ENCODE measurements at regions not wholly inside any gene's neighbourhood (a gene's known extent, or its start where the extent isn't known, plus 50 kb on each side); places are given as distances from the start of the nearest gene placed in this dataset.
"Not testable (repeated sequence)": the region's sequence is repeated elsewhere in the genome, so short reads cannot be mapped to it uniquely, and the experiment has no call there.

DNA sequence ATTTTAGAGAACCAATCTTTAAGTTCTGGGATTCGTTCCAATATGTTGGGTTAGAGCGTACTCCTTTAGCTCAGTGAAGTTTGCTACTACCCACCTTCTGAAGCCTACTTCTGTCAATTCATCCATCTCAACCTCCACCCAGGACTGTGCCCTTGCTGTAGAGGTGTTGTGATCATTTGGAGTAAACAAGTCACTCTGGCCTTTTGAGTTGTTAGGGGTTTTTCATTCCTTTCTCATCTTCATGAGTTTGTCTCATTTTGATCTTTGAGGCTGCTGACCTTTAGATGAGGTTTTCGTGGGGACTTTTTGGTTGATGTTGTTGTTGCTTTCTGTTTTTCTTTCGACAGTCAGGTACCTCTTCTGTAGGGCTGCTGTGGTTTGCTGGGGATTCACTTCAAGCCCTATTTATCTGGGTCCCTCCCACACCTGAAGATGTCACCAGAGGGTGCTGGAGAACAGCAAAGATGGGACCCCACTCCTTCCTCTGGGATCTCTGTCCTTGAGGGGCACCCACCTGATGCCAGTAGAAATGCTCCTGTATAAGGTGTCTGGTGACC, 158.4 kb downstream of the ANKRD36B start:
- DNase-seq (ENCODE audit: low spot score) = not testable (repeated sequence)

DNA sequence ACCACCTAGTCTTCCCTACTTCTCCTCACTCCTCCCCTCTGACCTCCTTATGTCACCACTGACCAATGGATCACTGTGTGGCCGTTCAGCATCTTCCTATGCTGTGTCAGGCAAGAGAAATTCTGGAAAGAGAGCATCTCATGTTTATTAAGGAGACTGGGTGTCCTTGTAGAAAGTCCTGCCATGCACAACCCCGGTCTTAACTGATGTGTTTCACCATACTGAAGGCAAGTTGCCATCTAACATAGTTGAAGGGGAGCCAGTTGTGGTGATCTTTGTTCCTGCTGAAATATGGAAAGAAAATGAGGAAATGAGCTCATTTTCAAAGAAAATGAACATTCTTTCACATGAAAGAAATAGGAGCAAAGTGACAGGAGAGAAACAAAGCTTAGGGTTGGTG, 167.3 kb downstream of the ANKRD36B start:
- DNase-seq (ENCODE audit: low spot score) = not testable (repeated sequence)

DNA sequence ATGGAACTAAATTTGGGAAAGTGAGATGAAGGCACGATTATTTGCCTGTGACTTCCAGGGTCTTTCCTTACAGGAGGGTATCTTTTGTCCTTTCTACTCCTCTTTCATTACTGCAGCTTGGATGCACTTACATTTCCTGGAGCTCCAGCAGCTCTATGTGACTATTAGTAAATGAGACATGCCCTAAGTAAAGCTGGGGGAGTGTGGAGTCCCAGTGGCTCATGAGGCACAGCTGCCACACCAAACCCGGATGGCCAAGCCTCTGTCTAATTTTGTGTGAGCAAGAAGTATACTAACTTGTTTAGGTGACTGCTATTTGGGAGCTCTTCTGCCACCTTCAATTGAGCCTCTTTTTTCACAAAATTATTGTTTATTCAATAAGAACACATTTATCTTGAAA, 183.3 kb downstream of the ANKRD36B start:
- not testable (repeated sequence) for DNase-seq (ENCODE audit: low spot score)

DNA sequence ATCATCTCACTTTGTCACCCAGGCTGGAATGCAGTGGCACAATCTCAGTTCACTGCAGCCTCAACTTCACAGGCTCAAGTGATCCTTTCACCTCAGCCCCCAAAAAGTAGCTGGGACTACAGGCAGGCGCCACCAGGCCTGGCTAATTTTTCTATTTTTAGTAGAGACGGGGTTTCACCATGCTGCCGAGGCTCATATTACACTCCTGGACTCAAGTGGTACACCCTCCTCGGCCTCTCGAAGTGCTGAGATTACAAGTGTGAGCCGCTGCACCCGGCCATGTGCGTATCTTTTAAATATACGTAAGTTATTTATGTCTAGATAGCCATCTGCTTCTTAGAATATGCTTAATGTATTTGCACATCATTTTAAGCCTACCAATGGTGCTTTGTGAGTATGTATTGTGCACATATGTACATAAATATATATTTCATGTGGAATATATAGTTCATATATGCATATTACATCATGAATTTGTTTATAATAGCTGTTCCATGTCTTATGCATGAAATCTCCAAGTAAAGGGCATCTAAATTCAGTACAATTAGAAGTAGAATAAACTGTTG, 184.4 kb downstream of the ANKRD36B start:
- not testable (repeated sequence) for DNase-seq (ENCODE audit: low spot score)

DNA sequence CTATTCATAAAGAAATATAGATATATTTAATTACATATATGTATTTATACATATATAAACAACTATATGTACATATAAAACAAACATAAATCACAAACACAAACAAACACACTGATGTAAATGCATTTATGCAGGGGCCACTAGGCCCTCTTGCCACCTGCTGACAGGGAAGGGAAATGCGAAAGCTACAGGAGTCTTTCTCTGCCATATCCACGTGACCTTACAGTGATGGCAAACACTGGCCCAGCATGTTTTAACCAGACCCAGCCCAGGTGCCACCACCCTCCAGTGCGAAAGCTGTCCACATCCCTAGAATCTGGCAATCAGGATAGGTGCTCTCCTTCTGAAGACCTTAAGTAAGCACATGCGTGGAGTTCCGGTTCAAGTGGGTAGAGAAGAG, 187.0 kb downstream of the ANKRD36B start:
- DNase-seq (ENCODE audit: low spot score) = not testable (repeated sequence)

DNA sequence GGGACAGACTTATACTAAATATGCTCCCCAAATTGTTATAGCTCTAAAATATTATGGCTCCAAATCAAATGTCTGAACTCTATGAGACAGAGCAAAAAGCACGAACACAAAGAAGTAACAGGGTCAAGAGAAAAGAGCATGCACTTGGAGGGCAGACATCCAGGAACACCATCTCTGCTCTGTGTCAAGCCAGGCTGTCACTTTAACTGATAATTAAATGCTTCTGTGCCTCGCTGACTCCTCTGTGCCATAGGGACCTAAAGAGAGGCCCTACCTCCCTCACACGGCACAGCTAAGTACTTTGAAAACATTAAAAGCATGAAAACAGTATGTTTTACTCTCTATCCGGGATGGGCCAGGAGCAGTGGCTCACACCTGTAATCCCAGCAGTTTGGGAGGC, 194.0 kb downstream of the ANKRD36B start:
- DNase-seq (ENCODE audit: low spot score) = not testable (repeated sequence)

DNA sequence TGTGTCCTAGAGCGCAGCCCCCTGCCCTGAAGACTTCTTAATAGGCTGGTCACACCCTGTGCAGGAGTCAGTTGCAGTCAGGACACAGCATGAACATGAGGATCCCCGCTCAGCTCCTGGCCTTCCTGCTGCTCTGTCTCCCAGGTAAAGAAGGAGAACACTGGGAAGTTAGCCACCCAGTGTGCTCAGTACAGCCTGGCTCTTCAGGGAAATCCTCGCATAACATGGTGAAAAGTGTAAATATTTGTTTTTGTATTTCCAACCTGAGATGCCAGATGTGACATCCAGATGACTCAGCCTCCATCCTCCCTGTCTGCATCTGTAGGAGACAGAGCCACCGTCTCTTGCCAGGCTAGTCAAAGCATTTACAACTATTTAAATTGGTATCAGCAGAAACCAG, 203.9 kb downstream of the ANKRD36B start:
- DNase-seq (ENCODE audit: low spot score) = not testable (repeated sequence)

DNA sequence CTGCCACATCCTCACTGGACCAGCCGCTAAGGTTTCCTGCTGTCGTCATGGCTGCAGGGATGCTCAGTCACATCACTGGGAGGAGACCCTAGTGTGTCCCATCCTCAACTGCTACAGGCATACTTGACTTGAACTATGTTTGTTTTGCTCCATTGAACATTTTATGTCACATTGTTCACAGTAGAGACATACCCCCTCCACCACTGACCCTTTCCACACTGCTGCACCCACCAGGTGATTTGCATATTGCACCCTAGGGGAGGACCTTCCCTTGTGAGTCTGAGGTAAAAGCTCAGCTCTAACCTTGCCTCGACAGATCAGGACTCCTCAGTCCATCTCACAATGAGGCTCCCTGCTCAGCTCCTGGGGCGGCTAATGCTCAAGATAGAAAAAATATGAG, 213.8 kb downstream of the ANKRD36B start:
- not testable (repeated sequence) for DNase-seq (ENCODE audit: low spot score)

DNA sequence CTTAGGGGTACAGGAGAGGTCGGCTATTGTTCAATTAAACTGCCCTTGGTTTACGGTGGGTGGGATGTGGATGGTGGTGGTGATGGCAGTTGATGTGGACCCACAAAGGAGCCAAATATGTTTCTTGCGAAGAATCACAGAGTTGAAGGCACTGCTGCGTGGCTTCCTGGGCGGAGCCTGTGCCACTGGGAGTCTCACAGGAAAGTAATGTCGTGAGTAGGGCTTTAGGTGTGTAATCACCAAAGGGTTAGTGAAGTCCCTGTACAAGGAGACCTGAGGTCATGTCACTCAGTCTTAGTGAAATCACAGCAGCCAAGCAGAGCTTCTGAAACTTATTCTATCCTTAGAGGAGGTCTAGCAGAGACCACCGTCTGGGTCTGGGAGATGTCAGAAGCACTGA, 215.3 kb downstream of the ANKRD36B start:
- DNase-seq (ENCODE audit: low spot score) = not testable (repeated sequence)

DNA sequence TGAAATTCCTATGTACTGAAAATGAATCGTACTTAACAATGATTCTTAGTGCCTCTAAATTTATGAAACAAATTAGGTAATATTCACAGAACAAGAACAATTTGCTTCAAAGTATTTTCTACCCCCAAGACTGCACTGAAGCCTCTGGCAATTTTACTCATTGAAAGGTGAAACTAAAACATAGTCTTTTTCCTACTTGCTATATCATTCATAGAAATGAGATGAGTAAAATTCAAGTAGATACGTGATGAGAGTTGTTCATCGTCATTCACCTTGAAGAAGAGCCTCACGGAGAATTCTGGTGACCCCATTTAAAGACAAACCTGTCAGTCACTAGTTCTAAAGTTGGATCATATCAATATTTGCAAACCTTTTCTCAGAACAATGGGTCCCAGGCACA, 226.5 kb downstream of the ANKRD36B start:
- DNase-seq (ENCODE audit: low spot score) = not testable (repeated sequence)

DNA sequence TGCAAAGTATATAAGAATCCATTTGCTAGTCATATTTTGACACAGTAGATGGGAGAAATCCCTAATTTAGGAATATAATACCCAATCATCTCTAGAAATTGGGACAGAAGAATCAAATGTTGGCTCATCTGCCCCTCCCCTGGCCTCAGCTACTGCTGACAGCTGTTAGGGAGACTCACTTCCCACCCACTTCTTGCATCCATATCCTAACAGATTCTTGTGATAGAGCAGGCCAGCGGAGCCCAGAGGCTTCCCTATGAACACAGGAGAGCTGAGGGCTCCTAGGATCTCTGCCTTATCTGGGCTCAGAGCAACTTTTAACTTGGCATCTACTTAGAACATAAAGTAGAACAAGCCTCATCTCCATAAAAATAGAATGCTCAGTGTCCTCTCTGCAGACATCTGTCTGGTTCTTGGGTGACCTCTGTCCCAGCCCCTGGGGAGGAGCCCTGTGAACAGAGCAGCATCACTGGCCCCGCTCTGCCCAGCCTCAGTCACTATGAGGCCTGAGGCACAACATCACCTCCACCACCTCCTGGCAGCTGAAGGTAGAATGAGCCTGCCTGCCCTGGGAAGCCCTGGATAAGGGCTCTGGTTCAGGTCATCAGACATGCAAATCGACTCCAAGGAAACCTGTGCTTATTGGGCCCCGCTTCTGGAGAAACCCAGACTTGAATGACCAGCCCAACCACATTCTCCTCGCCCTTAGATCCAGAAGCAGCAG, 229.7 kb downstream of the ANKRD36B start:
- DNase-seq (ENCODE audit: low spot score) = no peak

DNA sequence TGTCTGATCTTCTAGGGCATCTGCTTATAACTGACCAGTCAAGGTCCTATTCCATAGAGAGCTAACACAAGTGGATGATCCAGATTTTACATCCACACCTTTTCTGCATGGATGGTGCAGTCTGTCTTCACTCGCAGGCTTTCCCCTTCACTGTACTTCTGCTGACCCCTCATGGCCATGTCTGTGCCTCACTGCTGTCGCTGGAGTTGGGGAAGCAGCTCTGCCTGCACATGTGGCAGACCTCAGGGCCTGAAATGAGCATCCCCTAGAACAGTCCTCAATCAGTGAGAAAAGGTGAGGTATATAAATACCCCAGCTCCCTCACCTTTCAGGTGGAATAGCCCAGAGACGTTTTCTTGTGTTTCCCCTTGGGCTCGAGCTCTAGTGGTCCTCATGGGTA, 233.8 kb downstream of the ANKRD36B start:
- DNase-seq (ENCODE audit: low spot score) = no peak

DNA sequence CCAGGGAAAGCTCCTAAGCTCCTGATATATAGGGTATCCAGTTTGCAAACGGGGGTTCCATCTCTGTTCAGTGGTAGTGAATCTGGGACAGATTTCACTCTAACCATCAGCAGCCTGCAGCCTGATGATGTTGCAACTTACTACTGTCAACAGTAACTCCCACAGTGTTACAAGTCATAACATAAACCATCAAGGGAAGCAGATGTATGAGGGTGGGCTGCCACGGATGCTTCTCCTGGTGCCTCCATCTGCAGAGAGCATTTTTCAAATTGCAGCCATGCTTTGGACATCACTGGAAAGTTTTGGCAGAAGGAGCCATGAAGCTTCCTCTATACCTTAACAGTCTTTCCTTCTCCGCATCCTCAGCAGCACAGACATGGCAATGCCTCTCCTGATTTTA, 234.5 kb downstream of the ANKRD36B start:
- peak; percentile 60 for DNase-seq (ENCODE audit: low spot score)

DNA sequence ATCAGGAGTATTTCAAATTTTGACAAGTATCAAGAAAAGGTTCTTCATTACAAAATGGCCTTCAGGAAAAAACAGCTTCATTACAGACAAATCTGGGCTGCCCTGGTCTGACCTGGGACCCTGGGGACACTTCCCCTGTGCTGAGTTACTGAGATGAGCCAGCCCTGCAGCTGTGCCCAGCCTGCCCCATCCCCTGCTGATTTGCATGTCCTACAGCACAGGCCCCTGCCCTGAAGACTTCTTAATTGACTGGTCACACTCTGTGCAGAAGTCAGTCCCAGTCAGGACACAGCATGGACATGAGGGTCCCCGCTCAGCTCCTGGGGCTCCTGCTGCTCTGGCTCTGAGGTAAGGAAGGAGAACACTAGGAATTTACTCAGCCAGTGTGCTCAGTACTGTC, 235.1 kb downstream of the ANKRD36B start:
- DNase-seq (ENCODE audit: low spot score) = no peak

DNA sequence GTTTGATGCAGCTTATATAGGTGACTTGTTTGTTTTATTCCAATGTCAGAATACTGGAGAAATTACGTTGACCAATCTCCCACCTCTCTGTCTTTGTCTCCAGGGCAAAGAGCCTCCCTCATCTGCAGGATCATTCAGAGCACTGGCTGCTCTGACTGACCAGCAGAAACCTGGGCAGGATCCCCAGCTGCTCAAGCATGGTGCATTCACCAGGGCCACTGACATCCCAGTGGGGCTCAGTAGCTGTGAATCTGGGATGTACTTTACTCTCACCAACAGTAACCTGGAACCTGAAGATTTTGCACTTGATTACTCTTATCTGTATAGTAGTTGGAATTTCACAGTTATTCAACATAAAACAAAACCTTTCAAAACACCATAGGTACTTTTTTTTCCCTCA, 235.9 kb downstream of the ANKRD36 start:
- DNase-seq (ENCODE audit: low spot score) = no peak

DNA sequence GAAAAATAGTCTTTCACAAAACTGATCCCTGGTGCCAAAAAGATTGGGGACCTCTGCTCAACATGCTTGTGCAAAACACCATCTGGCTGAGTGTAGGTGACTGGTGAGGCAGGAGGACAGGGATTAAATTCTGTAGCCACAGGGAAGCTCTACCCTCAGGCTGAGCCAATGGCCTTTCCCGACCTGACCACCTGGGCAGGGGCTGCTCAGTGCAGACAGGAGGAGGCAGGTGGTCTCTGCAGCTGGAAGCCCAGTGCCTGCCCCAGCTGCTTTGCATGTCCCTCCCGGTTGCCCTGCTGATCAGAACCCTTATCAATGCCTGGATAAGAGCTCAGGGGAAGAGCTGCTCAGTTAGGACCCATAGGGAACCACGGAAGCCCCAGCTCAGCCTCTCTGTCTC, 235.3 kb downstream of the ANKRD36 start:
- DNase-seq (ENCODE audit: low spot score) = no peak

DNA sequence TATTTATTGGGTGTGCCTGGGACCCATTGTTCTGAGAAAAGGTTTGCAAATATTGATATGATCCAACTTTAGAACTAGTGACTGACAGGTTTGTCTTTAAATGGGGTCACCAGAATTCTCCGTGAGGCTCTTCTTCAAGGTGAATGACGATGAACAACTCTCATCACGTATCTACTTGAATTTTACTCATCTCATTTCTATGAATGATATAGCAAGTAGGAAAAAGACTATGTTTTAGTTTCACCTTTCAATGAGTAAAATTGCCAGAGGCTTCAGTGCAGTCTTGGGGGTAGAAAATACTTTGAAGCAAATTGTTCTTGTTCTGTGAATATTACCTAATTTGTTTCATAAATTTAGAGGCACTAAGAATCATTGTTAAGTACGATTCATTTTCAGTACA, 232.0 kb downstream of the ANKRD36 start:
- not testable (repeated sequence) for DNase-seq (ENCODE audit: low spot score)

DNA sequence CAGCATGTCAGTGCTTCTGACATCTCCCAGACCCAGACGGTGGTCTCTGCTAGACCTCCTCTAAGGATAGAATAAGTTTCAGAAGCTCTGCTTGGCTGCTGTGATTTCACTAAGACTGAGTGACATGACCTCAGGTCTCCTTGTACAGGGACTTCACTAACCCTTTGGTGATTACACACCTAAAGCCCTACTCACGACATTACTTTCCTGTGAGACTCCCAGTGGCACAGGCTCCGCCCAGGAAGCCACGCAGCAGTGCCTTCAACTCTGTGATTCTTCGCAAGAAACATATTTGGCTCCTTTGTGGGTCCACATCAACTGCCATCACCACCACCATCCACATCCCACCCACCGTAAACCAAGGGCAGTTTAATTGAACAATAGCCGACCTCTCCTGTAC, 220.7 kb downstream of the ANKRD36 start:
- DNase-seq (ENCODE audit: low spot score) = not testable (repeated sequence)

DNA sequence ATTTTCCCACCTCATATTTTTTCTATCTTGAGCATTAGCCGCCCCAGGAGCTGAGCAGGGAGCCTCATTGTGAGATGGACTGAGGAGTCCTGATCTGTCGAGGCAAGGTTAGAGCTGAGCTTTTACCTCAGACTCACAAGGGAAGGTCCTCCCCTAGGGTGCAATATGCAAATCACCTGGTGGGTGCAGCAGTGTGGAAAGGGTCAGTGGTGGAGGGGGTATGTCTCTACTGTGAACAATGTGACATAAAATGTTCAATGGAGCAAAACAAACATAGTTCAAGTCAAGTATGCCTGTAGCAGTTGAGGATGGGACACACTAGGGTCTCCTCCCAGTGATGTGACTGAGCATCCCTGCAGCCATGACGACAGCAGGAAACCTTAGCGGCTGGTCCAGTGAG, 219.2 kb downstream of the ANKRD36 start:
- DNase-seq (ENCODE audit: low spot score) = not testable (repeated sequence)

DNA sequence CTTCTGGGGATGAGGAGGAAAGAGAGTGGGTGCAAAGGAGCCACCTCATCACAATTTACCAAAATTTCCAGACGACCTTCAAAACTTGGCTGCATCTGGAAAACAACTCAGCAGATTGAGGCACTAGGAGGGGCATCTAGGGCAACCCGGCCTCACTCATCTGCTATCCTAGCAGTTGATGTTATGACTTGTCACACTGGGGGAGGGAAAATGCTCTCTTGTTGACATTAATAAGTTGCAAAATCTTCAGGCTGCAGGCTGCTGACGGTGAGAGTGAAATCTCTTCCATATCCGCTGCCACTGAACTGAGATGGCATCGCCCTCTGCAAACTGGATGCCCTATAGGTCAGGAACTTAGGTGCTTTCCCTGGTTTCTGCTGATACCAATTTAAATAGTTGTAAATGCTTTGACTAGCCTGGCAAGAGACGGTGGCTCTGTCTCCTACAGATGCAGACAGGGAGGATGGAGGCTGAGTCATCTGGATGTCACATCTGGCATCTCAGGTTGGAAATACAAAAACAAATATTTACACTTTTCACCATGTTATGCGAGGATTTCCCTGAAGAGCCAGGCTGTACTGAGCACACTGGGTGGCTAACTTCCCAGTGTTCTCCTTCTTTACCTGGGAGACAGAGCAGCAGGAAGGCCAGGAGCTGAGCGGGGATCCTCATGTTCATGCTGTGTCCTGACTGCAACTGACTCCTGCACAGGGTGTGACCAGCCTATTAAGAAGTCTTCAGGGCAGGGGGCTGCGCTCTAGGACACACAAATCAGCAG, 209.2 kb downstream of the ANKRD36 start:
- not testable (repeated sequence) for DNase-seq (ENCODE audit: low spot score)

DNA sequence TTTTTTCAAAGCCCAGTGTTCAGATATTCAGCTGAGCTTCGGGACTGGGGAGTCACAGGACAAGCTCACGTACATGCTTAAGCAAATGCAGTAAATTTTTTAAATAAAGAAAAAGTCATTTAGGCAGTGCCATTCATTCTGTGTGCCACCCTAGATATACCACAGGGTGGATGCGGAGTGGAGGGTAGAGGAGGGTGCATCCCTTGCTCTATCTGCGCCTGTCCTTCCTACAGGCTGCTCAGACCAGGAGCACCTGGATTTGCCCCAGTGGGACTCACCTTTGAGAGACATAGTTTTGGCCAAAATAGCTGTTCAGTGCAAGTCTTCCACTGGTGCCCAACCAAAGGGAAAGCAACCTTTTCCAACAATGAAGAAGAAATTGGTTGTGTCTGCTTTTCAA, 202.4 kb downstream of the ANKRD36 start:
- DNase-seq (ENCODE audit: low spot score) = not testable (repeated sequence)

DNA sequence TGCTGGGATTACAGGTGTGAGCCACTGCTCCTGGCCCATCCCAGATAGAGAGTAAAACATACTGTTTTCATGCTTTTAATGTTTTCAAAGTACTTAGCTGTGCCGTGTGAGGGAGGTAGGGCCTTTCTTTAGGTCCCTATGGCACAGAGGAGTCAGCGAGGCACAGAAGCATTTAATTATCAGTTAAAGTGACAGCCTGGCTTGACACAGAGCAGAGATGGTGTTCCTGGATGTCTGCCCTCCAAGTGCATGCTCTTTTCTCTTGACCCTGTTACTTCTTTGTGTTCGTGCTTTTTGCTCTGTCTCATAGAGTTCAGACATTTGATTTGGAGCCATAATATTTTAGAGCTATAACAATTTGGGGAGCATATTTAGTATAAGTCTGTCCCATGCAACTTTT, 199.5 kb downstream of the ANKRD36 start:
- not testable (repeated sequence) for DNase-seq (ENCODE audit: low spot score)

DNA sequence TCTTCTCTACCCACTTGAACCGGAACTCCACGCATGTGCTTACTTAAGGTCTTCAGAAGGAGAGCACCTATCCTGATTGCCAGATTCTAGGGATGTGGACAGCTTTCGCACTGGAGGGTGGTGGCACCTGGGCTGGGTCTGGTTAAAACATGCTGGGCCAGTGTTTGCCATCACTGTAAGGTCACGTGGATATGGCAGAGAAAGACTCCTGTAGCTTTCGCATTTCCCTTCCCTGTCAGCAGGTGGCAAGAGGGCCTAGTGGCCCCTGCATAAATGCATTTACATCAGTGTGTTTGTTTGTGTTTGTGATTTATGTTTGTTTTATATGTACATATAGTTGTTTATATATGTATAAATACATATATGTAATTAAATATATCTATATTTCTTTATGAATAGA, 192.5 kb downstream of the ANKRD36 start:
- not testable (repeated sequence) for DNase-seq (ENCODE audit: low spot score)
